A673 (cell line): ENCODE measurements at regions not wholly inside any gene's neighbourhood (a gene's known extent, or its start where the extent isn't known, plus 50 kb on each side); places are given as distances from the start of the nearest gene placed in this dataset.

Source experiments
- EZH2 ChIP-seq: fragments of 200-600 bp; sonication (generic); IDR thresholded peaks from 2 replicates; pipeline ENCODE4 v1.6.1; 2017; ENCODE audit warnings: borderline replicate concordance, low read depth, mild to moderate bottlenecking, mixed read lengths, antibody characterized with exemption, low read length; ENCODE audit not compliant: poor library complexity, severe bottlenecking
- TF ChIP-seq, protein P1 (sequence below): fragments of 300-800, 200-600 bp; sonication (generic); conservative IDR thresholded peaks from 2 replicates; pipeline ENCODE4 v1.5.1; 2017; ENCODE audit warnings: low read depth, mild to moderate bottlenecking, antibody characterized with exemption, low read length, moderate library complexity, mixed read lengths

GRCh38 chr5:62780230-62780629 is 201.6 kb downstream of the LRRC70 start:
- TF ChIP-seq, protein P1, sequence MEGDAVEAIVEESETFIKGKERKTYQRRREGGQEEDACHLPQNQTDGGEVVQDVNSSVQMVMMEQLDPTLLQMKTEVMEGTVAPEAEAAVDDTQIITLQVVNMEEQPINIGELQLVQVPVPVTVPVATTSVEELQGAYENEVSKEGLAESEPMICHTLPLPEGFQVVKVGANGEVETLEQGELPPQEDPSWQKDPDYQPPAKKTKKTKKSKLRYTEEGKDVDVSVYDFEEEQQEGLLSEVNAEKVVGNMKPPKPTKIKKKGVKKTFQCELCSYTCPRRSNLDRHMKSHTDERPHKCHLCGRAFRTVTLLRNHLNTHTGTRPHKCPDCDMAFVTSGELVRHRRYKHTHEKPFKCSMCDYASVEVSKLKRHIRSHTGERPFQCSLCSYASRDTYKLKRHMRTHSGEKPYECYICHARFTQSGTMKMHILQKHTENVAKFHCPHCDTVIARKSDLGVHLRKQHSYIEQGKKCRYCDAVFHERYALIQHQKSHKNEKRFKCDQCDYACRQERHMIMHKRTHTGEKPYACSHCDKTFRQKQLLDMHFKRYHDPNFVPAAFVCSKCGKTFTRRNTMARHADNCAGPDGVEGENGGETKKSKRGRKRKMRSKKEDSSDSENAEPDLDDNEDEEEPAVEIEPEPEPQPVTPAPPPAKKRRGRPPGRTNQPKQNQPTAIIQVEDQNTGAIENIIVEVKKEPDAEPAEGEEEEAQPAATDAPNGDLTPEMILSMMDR: no peak
- no peak for TF ChIP-seq EZH2
